HG03060 (cell line): ENCODE measurements at regions not wholly inside any gene's neighbourhood (a gene's known extent, or its start where the extent isn't known, plus 50 kb on each side); places are given as distances from the start of the nearest gene placed in this dataset.
A peak's percentile ranks its signal among the peaks of the same experiment; 100 is the strongest.
"Not testable (repeated sequence)": the region's sequence is repeated elsewhere in the genome, so short reads cannot be mapped to it uniquely, and the experiment has no call there.

Experiments
- ATAC-seq: cut with Tn5 transposase; IDR thresholded peaks from one replicate; pipeline ENCODE4 v1.9.1; 2021; ENCODE audit warnings: low read depth, moderate number of reproducible peaks; ENCODE audit not compliant: unreplicated experiment

GRCh38 chr1:72483846-72484357 lies 201.6 kb upstream of the NEGR1 start:
- ATAC-seq, result no peak

GRCh38 chr1:72482736-72483413 lies 200.5 kb upstream of the NEGR1 start:
- no peak for ATAC-seq

GRCh38 chr1:72481420-72481970 lies 199.2 kb upstream of the NEGR1 start:
- no peak for ATAC-seq

- ATAC-seq, result no peak
Measured at GRCh38 chr1:72466376-72466775, 184.0 kb upstream of the NEGR1 start.

- no peak for ATAC-seq
Measured at GRCh38 chr1:72462186-72462905, 180.0 kb upstream of the NEGR1 start.

- no peak for ATAC-seq
Measured at GRCh38 chr1:72442262-72442661, 159.9 kb upstream of the NEGR1 start.

- ATAC-seq, result no peak
Measured at GRCh38 chr1:72439036-72439435, 156.7 kb upstream of the NEGR1 start.

- no peak for ATAC-seq
Measured at GRCh38 chr1:72438270-72438669, 155.9 kb upstream of the NEGR1 start.

GRCh38 chr1:72435025-72435424 lies 152.7 kb upstream of the NEGR1 start:
- no peak for ATAC-seq

- ATAC-seq, result no peak
Measured at GRCh38 chr1:72434070-72434469, 151.7 kb upstream of the NEGR1 start.

GRCh38 chr1:72433591-72433990 lies 151.3 kb upstream of the NEGR1 start:
- peak; percentile 50 for ATAC-seq

GRCh38 chr1:72432645-72433267 lies 150.4 kb upstream of the NEGR1 start:
- no peak for ATAC-seq

- no peak for ATAC-seq
Measured at GRCh38 chr1:72431810-72432209, 149.5 kb upstream of the NEGR1 start.

GRCh38 chr1:72428276-72428675 lies 145.9 kb upstream of the NEGR1 start:
- ATAC-seq, result not testable (repeated sequence)

- no peak for ATAC-seq
Measured at GRCh38 chr1:72419229-72419628, 136.9 kb upstream of the NEGR1 start.

GRCh38 chr1:72412286-72412685 lies 129.9 kb upstream of the NEGR1 start:
- no peak for ATAC-seq

GRCh38 chr1:72399807-72400206 lies 117.5 kb upstream of the NEGR1 start:
- no peak for ATAC-seq

GRCh38 chr1:72397786-72398185 lies 115.4 kb upstream of the NEGR1 start:
- no peak for ATAC-seq

- no peak for ATAC-seq
Measured at GRCh38 chr1:72394457-72394856, 112.1 kb upstream of the NEGR1 start.

- ATAC-seq, result no peak
Measured at GRCh38 chr1:72379072-72379471, 96.7 kb upstream of the NEGR1 start.

- no peak for ATAC-seq
Measured at GRCh38 chr1:72375226-72375625, 92.9 kb upstream of the NEGR1 start.
